ENCODE measurements at regions not wholly inside any gene's neighbourhood (a gene's known extent, or its start where the extent isn't known, plus 50 kb on each side); places are given as distances from the start of the nearest gene placed in this dataset.

DNA sequence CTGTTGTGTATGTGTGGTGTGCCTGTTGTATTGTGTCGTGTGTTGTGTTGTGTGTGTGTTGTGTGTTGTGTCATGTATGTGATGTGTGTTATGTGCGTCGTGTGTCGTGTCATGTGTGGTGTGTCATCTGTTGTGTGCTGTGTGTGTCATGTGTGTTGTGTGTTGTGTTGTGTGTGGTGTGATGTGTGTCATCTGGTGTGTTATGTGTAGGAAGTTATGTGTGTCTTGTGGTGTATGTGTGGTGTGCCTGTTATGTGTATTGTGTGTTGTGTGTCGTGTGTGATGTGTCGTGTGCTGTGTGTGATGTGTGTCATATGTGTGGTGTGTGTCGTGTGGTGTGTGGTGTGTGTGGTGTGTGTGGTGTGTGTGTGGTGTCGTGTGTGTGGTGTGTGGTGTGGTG is 145.2 kb downstream of the DNAJB6 start:
- no peak for DNase-seq (ENCODE audit: low spot score)

DNA sequence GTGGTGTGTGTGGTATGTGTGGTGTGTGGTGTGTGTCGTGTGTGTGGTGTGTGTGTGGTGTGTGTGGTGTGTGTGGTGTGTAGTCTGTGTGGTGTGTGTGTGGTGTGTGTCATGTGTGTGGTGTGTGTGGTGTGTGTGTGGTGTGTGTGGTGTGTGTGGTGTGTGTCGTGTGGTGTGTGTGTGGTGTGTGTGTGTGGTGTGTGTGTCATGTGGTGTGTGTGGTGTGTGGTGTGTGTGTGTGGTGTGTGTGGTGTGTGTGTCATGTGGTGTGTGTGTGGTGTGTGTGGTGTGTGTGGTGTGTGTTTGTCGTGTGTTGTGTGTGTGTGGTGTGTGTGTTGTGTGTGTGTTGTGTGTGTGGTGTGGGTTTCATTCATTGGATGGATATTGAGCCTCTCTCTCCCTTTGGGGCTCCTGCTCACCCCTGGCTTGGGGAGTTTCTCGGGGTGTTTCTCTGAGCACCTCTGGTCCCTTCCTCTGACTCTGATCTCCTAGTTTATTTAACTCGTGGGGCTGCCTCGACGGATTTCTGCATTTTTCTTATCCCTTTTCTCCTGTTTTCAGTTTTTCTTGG is 145.8 kb downstream of the DNAJB6 start:
- peak; percentile 21 for DNase-seq (ENCODE audit: low spot score)

DNA sequence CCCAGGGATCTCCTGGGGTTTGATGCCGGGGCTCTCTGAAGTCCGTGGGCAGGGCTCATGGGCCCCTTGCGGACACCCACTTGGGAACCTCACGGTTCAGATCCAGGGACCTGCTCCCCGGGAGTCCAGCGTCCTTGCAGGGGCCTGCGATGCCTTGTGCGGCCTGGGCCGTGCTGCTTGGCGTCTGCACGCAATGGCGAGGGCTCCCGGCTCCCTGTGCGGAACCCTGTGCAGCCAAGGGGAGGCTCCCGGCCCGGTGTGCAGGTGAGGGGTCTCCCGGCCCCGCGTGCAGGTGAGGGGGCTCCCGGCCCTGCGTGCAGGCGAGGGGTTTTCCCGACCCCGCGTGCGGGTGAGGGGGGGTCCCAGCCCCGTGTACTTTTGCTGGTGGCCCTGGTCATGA is 146.7 kb downstream of the DNAJB6 start:
- no peak for DNase-seq (ENCODE audit: low spot score)

DNA sequence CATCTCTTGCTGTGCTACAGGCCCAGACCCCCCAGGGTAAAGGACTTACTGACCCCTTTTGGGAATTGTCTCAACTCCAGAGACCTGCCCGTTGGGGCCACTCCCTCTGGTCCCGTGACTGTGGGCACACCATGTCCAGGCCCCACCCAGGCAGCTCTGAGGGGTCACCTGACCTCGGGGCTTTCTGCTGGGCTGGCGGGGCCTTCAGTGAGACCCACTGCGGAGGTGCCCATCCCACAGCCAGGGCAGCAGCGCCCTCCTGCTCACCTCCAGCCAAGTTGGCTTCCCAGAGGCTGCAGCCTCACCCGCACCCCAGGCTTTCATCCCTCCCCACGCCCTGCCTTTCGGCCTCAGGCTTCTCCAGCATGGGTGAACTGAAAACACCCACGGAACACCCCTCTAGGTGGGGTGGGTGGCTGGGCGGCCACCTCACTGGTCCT is 147.2 kb downstream of the DNAJB6 start:
- no peak for DNase-seq (ENCODE audit: low spot score)

DNA sequence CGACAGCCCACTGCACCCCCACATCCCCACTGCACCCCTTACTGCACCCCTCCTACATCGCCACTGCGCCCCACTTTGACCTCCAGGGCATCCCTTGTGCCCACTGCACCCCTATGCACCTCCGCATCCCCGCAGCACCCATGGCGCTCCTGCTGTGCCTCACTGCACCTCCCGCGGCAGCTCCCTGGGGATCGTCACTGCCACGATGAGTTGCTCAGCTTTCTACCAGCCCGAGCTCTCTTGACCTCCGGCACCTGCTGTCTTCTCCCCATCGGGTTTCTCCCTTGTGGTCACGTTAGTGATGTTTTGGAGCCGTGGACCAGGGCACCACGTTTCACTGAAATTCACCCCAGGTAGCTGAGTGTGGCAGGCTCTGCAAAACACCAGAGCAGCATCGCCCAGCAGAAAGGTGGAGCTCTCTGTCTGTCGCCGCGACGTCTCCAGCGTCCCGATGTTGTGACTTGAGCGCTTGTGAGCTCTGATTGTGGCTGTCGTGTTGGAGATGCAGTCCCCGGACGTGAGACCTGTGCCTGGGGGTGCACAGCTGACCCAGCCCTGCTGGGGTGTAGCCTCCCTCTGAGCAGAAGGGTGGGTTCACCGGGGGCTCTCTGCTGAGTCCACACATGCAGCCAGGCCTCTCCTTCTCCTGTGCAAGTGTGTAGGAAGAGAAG is 147.7 kb downstream of the DNAJB6 start:
- DNase-seq (ENCODE audit: low spot score): no peak

DNA sequence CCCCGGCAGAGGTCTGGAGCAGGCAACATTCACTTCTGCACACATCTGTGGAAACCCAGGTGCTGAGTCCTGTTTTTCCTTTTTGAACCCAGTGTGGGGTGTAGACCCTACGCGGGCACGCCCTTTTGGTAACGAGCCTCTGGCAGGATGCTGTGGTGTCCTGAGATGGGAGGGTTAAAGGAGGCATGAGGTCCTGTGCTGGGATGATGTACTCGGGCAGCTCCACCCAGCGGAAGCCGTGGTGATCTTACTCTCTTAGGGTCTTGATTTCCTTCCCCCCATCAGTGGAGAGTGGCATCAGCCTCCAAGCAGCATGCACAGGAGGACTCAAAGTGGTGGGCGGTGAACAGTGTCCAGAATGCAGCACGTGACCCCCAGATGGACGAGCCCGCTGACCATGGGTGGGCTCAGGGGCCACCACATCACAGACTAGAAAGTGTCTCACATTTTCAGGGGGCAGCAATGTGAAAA is 148.6 kb downstream of the DNAJB6 start:
- no peak for DNase-seq (ENCODE audit: low spot score)

DNA sequence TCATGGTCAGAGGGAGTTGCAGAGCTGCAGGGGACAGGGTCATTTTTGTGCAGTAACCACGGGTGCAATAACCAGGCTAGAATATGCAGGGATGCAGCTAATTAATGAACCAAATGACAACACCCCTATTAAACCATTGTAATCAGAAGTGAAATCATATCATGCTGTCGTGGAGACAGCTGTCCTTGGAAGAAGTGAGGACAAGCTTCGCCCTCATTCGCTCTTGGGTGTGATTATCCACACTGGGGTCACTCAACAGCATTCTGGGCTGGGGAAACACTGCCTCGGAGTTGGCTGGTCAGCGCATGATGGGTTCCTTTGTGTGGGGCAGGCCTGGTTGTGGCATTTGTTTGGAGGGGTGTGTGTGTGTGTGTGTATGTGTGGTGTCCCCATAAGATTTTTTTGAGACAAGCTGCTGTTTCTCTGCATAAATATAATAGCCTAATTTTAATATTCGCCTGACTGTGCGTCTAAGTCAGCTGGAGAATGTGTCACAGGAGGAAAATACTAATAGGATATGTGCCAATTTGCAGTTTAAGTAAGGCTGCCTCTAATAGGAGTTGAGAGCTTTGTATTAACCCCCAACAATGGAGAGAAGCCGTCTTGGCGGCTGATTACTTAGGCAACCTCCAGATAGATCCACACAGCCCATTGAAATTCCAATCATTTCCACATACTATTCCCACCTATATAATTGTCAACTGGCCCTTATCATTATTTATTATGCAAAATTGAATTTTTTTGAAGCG is 149.4 kb downstream of the DNAJB6 start:
- DNase-seq (ENCODE audit: low spot score): no peak

DNA sequence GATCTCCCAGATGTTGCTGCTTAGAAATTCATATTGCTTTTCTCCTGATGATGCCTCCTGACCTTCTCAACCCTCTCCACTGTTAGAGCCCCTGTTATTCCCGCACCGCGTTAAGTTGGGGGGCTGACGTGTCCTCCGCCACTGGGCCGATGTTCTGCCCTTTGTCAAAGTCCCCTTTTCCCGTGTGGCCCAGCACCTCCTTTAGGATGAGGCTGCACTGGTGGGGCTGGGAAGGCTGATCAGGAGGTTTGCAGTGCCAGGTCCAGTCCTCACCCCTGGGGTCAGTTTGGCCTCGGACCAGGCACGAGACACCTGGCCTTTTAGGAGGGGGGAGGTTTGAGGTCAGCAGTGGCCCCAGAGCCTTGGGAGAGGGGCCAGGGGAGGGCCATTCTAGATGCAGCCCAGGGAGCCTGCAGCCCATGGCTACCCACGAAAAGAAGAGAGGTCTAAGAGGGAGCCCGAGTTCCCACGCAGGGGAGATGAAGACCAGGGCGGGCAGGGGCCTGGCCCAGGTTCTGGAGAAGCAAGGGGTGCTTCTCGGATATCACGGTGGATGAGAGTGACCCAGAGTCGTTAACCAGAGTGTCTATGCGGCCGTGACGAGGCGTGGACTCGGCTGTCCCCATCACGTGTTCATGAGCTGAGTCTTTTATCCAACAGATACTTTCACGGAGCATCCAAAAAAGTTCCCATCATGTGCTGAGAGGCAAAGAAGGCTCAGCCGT is 150.4 kb downstream of the DNAJB6 start:
- DNase-seq (ENCODE audit: low spot score): no peak

DNA sequence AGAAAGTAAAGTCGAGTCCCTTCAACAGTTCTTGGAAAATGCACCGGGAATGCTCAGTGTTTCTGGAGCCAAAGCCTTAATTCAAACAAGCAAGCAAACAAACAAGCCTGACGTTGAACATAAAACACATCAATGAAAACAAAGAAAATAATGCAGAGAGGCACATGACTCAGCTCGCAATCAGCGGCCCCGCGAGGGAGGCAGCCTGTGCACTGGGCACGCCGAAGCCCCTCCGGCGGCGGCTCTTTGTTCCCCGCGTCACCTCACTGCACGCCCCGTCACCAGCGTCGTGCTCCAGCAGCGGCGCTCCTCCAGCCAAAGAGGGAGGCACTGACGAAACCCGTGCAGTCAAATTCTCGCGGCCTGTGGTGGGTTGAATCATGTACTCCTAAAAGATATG is 151.5 kb downstream of the DNAJB6 start:
- DNase-seq (ENCODE audit: low spot score): no peak

DNA sequence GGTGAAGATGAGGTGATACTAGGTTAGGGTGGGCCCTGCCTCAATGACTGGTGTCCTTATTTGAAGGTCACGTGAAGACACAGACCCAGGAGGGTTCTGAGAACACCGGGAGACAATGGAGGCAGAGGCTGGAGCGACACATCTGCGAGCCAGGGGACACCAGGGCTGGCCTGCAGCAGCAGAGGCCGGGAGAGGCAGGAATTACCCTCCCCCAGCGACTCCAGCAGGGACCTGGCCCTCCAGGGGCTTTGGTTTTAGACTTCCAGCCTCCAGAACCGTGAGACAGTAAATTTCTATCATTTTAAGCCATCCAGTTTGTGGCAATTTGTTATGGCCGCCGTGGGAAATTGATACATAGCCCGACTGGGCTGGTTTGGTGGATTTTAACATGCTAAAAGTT is 152.2 kb downstream of the DNAJB6 start:
- DNase-seq (ENCODE audit: low spot score): no peak
